Islet precursor cell (in vitro differentiated cells): ENCODE measurements at regions not wholly inside any gene's neighbourhood (a gene's known extent, or its start where the extent isn't known, plus 50 kb on each side); places are given as distances from the start of the nearest gene placed in this dataset.

ENCODE experiments used
- DNase-seq: peaks from one replicate; pipeline ENCODE4 v3.0.0-alpha.2; 2018

DNA sequence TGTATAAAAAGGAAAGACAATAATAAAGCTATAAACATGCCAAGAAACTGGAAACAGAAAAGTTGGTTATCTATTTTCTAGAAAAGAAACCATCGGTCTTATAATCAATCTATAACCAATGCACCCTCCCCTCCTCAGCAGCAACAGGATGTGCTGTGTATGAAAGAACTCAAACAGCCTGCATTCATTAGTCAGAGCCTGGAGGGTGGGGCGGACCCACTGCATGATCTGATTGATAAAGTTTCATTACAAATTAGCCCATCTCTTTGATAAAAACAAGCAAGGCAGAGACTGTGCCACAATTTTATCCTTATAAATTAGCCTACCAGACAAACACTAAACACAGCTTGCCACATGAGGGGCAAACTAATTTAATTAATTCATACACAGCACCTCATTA is 448.1 kb downstream of the BCAT1 start:
- no peak for DNase-seq

DNA sequence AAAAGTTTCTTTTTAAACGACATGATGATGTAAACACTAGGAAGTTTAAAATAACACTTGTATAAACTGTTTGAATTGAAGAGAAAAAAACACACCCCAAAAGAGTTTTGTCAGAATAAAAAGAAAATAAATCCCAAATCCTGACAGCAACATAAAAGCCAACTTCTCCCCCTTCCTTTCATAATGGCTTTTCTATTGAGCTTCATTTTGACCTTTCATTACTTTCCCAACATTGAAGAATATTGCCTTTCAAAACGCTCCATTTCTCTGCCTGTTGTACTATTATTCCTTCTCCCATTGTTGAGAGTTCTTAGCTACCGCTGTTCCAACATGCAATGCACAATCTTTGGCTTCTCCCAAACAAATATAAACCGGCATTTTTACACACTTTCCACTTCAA is 448.5 kb downstream of the BCAT1 start:
- no peak for DNase-seq

DNA sequence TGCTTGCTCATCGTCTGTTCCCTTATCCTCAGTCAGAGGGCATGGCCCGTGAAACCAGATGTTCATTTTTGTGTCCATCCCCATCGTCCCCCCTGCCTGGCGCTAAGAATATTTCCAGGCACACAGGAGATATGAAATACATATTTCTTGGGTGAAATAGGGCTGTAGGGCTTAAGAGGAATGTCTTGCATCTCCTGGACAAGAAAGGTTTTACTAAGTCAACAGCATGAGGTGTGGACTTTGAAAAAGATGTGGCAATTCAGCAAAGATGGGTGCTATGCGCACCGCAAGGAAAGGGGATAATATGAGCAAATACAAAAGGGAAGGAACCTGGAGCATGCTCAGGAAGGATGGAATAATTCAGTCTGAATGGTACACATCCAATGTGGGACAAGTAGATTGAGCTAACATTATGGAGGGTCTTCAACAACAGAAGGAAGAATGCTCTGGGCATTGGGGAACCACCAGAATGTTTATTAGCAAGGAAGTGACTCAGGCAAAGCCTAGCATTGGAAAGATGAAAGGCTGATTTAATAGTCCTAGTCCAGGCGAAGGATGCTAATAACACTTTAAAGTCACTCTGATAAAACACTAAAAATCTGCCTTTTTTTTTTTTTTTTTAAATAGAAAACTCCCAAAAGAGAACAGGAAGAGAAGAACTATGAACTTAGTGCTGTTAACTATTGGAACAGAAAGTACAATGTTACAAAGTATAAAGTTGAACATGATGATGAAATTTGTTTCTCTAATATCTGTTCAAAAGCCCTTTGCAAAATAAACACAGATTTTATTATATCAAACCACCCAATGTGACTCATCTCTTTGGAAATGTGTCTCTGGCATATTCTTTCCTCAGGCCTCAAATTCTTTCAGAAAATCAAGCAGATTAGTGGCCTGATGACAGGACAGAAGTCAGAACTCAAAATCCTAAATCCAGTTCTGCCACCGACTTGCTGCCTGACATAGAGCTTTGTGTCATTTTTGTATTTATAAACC is 449.5 kb downstream of the BCAT1 start:
- no peak for DNase-seq

DNA sequence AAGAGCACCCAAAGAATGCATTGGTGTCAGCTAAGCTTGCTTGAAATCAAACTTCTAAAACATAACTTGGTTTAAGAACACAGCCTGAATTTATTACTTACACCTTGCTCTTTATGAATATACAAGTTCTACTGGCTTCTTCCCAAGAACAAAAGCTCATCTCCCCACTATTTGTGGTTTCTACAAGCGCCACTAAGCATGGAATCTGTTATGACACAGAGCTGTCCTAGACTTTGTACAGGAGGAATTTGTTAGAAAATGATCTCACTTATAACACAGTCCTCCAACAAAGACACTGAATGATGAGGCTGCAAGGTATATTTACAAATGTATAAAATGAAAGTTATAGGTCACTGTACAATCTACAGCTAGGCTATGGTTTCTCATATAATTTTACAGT is 452.1 kb downstream of the BCAT1 start:
- no peak for DNase-seq

DNA sequence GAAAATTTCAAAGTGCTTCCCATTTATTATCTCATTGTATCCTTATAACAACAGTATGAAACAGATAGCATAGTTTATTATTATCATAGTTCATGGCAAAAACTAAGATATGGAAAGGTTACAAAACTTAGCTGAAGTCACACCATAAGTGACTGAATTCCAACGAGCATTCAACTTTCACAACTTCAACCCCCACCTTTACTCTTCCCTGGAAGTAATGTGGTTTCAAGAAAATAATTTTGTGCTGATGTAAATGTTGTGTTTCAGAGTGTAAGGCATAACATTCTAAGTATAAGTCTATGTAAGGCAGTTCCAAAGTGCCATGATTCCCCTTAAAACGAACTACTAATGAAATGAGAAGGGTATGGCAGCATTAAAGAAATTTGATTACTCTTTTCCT is 454.5 kb downstream of the BCAT1 start:
- no peak for DNase-seq

DNA sequence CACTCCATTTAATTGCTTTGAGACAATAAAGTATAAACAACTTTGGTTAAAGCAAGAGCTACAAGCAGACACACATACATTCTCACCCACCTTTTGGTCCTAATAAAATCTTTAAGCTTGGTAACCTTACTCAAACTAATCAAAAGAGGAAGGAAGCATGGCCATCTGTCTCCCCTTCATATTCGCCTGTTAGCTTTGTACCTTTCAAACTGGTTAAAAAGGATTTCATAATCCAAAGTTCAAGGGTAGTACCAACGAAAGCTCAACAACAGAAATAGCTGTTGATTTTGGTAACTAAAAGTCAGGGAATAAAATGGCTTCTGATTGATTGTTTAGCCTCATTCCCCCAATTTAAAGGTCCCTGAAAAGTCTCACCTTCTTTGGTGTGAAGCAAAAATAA is 456.9 kb downstream of the BCAT1 start:
- no peak for DNase-seq

DNA sequence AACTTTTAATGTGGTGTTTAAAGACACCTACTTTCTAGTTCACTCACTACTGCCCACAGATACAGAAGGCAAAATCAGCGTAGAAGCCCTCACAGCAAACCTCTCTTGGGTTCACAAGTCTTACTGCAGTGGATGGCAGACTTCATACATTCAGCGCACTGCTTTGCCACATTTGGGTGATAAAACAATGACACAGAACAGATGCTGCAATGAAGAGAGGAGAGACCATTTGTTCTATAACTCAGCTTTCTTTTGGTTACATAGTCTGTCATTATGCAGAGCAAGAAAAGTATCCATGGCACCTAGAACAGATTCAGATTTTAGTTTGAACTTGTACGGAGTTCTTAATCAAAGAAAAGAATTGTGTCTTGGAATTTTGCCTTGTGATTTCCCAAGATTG is 459.0 kb downstream of the BCAT1 start:
- DNase-seq = no peak

DNA sequence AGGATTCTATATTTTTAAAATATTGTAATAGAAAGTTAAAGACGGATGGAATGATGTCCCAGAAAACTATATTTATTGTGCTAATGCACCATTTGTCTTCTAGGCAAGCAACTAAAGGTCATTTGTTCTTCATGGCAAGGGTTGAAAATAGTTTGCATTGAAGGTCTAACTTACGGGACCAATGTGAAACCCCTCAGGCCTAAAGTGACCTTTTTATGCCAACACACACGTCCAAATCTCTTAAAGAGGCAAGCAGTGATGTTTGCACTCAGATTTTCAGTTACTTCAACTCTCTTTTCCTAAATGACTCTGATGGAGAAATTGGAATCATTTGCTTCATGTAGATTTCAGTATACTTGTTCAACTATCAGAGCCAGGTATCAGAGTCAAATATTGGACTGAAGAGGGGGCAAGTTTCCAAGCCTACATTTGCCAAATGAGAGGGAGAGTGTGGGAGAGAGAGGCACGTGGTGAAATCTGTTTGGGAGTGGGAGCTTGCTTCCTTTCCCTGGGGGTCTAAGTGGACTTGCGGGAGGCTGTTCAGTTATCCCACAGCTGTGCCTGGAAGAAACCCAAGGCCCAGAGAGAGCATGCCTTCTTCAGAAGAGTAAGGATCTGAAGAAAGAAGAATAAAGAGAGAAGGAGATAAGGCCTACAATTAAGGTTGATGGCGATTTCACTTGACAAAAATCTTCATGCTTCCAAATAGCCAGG is 459.8 kb downstream of the BCAT1 start:
- no peak for DNase-seq

DNA sequence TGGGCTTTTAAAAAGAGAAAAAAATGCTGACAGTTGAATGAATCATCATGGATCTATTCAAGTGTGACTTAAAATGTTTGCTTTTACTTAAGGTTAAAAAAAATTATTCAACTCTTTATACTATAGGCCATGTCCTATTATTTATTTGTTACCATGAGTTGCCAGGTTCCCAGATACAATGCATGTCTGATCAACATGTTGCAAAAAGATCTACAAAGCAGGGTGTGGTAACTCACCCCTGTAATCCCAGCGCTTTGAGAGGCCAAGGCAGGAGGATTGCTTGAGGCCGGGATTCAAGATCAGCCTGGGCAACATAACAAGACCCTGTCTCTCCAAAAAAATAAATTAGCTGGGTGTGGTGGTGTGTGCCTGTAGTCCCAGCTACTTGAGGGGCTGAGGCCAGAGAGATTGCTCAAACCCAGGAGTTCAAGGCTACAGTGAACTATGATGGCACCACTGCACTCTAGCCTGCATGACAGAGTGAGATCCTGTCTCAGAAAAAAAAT is 460.8 kb downstream of the BCAT1 start:
- DNase-seq = no peak

DNA sequence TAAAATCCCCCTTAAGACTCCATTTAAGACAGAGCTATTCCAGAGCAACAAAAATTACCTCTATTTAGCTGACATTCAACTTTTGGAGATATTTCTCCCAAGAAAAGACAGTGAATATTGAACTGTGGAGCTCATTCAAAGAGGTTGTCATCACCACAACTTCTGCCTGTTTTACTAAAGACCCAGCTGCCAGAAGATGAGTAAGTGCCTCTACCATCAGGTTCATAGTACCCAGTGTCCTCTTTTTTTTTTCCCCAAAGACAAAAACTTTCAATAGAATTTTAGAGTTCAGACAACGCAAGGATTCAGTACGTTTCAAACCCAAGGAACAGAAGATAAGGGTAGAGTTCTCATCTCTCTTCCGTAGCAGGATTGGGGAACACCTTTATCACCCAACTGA is 461.3 kb downstream of the BCAT1 start:
- no peak for DNase-seq

DNA sequence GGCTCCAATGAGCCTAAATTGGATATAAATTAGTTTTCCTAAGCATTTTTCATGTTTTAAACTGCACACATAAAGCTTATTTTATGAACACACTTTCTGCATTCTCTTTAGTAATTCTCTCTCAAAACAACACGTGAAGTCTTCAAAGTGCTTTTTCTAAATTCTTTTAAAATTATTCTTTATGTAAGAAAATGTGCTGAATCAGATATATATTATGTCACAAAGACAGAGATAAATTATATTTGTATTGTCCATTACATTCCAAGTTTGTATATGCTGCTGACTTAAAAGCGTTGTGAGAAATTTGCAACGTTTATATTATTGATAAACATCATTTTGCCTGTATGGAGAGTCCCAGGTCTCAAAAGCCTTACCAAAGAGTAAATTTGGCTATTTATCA is 465.2 kb downstream of the BCAT1 start:
- DNase-seq = no peak

DNA sequence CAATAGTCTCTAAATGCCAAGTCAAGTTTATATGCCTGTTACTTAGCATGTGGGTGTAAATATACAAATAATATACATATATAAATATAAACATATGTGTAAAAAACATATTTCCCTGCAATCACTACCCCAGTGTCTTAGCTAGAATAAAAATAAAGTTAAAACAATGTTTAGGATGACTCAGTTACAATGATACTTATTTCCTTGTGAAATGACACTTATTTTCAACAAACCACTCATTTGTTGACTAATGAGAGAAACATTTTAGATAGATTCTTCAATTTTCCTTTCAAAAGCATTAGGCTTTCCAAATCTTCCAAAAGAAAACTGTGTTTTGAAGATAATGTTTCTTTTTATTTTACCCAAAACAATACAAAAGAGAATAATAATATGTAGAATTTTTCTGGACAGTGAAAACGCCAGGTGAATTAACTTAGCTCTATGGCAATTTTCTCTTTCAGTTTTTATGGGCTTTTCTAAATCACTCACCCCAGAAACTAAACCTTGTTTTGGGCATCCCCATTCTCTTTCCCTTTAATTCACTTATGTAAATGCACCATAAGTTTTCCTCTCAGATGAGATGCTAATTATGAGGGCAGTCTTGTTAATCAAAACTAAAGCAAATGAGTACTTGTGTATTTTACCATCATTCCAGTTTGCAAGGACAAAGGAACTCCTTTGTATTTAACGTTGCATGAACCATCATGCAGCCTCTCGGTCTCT is 465.9 kb downstream of the BCAT1 start:
- DNase-seq = no peak

DNA sequence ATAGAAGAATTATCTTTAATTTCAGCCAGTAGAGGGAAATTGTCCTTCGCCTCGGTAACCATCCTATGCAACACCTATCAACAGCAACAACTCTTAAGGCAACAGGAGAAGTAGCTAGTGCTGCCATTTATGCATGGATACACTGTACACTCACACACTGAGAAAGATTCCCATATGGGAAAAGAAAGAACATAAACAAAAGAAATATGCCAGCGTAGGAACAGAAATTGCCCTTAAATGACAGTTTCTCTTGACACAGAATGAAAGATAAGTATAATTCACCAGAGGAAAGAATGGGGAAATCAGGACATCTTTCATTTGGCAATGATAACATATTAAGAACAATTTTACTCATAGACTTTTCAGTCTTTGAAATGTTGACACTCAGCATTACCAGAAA is 466.9 kb downstream of the BCAT1 start:
- no peak for DNase-seq

DNA sequence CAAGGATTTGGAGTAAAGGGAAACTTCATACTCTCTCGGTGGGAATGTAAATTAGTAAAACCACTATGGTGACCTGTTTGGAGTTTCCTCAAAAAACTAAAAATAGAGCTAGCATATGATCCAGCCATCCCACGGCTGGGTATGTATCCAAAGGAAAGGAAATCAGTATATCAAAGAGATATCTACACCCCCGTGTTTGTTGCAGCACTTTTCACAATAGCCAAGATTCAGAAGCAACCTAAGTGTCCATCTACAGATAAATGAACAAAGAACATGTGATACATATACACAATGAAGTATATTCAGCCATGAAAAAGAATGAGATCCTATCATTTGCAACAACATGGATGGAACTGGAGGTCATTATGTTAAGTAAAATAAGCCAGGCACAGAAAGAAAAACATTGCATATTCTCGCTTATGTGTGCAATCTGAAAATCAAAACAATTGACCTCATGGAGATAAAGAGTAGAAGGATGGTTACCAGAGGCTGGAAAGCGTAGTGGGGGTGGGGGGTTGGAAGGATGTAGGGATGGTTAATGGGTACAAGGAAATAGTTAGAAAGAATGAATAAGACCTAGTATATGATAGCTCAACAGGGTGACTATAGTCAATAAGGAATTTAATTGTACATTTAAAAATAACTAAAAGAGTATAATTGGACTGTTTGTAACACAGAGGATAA is 468.0 kb downstream of the BCAT1 start:
- DNase-seq = no peak

DNA sequence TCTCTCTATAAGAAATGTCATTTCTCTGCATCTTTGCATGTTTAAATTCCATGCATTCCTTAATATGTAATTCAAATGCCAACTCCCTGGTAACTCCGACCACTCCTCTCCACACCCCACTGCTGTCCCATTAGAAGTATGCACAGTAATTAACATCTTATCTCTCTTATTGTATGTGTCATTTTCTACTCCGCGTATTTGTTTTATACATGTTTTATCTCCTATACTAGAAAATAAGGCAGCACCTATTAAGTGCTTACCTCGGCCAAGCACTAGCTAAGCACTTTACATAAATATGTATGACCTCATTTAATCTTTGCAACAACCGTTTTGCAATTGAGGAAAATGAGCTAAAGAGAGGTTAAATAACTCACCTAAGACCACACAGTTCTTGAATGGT is 469.8 kb downstream of the BCAT1 start:
- DNase-seq = no peak

DNA sequence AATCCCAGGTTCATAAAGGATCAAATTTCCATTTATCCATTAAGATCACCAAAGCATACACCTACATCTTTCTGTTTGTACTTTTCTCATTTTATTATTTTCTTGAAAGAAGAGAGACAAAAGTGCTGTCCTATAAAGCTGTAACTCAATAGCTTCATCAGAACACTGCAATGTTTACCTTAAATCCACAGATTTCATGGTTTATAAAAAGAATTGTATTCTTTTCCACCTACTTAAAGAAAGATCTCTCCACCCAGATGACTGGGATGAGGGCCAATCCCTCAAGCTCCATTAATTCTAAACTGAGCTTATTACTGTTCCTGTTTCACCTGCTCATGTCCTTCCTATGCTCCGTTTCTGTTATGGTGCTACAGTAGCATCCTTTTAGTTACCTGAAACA is 470.6 kb downstream of the BCAT1 start:
- DNase-seq = no peak

DNA sequence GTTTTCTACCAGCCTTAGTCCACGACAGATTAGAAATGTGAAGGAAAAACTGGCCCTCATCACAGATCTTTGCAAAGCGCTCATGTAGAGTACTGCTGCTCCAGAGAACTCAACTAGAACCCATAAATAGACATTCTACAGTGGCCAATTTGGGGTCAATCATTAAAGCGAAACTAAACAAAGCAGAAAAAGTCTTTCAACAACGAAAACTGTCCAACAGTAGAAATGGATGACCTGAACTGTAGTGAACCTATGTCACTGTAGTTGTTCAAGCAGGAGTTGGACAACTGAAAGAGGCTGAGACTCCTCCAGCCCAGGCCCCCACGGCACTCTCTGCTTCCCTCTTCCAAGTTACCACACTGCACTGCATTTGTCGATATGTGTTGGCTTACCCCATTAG is 472.6 kb downstream of the BCAT1 start:
- DNase-seq = no peak

DNA sequence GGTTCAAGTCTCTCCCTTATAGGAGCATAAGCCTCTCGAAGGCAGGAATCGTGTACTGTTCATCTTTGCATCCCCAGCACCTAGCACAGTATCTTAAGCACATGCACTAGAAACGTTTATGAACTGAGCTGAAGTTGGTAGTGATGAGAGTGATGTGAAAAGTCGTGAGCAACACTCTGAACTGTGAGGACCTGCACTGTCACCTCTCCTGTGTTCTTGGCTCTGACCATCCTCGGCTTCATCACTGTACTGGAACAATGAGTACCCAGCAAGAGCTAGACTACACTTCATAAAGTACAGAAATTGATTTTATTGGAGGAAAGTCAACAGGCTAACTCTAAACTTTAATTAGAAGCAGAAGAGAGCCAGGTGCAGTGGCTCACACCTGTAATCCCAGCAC is 473.6 kb downstream of the BCAT1 start:
- no peak for DNase-seq

DNA sequence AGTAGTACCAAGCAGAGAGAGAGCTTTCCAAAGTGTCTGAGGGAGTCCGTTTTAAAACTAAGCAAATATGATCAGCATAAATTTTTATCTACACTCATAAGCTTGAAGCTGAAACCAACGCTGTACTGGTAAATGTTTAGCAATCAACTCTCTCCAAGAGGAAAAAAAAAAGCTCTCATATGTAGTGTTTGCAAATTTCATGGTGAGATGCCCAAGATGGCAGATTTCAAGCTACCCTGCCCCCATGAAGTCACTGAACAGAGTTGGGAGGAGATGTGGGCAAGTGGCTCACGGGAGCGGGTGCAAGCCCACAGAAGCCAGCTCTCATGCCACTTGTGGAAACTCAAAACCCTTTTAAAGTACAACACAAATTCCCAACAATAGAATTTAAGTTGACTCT is 475.8 kb downstream of the BCAT1 start:
- DNase-seq = no peak

DNA sequence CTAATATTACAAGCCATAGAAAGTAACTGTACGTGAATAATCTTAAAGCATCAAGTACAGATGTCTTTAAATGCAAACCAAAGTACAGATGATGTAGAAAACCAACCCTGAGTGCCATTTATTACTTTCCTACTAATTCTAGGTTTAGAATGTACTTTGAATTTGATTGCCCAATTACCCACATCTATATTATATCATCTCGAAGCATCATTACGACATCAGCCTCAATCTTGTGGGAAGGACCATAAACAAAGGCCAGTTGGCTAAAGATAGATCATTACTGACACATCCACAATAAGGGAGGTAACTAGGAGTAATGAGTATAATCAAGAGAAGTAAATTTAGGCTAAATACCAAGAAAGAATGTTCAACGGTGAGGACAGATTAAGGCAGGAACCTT is 478.9 kb downstream of the BCAT1 start:
- no peak for DNase-seq

DNA sequence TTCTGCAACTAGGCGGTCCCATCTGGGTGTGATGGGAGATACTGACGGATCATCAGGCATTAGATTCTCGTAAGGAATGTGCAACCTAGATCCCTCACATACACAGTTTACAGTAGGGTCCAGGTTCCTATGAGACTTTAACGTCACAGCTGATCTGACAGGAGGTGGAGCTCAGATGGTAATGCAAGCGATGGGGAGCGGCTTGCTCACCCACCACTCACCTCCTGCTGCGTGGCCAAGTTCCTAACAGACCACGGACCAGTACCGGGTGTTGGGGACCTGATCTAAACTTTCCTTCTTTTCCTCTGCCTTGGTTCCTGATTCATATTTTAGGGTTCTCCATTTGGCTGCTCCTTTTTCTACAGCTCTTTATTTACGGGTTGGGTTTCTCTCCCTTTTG is 479.8 kb downstream of the BCAT1 start:
- no peak for DNase-seq

DNA sequence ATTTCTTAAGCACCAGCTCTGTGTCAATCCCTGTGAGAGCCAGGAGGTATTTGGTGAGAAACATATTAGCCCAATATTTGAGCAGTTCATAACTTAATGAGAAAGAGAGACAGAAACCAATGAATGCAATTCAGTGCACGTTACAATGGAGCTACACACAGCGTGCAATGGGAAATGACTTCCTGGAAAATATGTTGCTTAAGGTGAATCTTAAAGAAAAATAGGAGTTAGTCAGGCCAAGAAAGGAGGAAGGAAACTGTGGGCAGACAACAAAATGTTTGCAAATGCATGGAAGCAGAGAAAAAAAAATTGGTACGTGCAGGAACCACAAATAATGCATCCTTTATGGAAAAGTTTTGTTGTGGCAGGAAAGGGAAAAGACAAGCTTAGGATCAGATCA is 481.7 kb downstream of the BCAT1 start:
- no peak for DNase-seq

DNA sequence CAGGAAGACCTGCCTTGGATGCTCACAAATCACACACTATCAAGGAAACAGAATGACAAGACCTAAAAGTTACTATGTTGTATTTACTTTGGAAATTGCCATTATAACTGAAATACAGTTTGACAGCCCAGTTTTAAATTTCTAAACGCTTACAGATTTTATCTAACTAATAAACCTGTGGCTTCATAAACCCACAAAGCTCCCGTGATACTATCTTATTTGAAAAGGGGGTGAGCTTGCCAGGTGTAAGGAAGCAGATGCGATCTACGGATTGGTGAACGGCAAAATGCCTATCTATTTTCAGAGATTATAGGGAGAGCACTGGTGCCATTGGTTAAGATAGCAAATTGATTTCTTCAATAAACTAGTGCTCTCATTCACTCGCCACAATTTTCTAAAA is 485.5 kb downstream of the BCAT1 start:
- DNase-seq = no peak
